ENCODE measurements at regions not wholly inside any gene's neighbourhood (a gene's known extent, or its start where the extent isn't known, plus 50 kb on each side); places are given as distances from the start of the nearest gene placed in this dataset.

- Histone ChIP-seq H3K9me3 (ENCODE audit: low read length) (no peaks in the 10 kb centered on the region), H3K4me1 (ENCODE audit: insufficient read depth, low read length) (no peaks in the 10 kb centered on the region), H3K27me3 (ENCODE audit: insufficient read depth, low read length, poor library complexity, severe bottlenecking) (no peaks in the 10 kb centered on the region), H3K27ac (ENCODE audit: low read depth, low read length) (no peak overlapping the region), H3K36me3 (ENCODE audit: insufficient read depth, low read length) (no peaks in the 10 kb centered on the region), H3K4me3 (ENCODE audit: low read length) (no peak overlapping the region)
- POLR2A ChIA-PET: no interaction called here
- CTCF ChIA-PET: no interaction called here
- Mint-ChIP-seq H3K36me3 (no peaks in the 10 kb centered on the region), H3K4me3 (no peak overlapping the region), H3K9me3 (peaks cover 7 to 29% (median 8%) of the 10 kb centered on the region in 5 donors), H3K27ac (no peak overlapping the region), H3K4me1 (no peaks in the 10 kb centered on the region), H3K27me3 (no peaks in the 10 kb centered on the region)
- no peak for DNase-seq
These were observed 371.7 kb upstream of the BRINP3 start for GRCh38 chr1:190849346-190849745.

- no peaks in the 10 kb centered on the region for H3K27me3 ChIP-seq (ENCODE audit: insufficient read depth, low read length, poor library complexity, severe bottlenecking)
- no peaks in the 10 kb centered on the region for H3K27me3 Mint-ChIP-seq
- H3K36me3 Mint-ChIP-seq: no peaks in the 10 kb centered on the region
- no peak overlapping the region for H3K27ac ChIP-seq (ENCODE audit: low read depth, low read length)
- ChIA-PET POLR2A (no interaction called here), CTCF (no interaction called here)
- H3K4me1 ChIP-seq (ENCODE audit: insufficient read depth, low read length): no peaks in the 10 kb centered on the region
- no peaks in the 10 kb centered on the region for H3K9me3 ChIP-seq (ENCODE audit: low read length)
- no peaks in the 10 kb centered on the region for H3K4me1 Mint-ChIP-seq
- no peak overlapping the region for H3K27ac Mint-ChIP-seq
- H3K4me3 Mint-ChIP-seq: no peak overlapping the region
- H3K36me3 ChIP-seq (ENCODE audit: insufficient read depth, low read length): no peaks in the 10 kb centered on the region
- H3K9me3 Mint-ChIP-seq: peaks cover 5 to 25% (median 19%) of the 10 kb centered on the region in 5 donors
- DNase-seq: no peak
- H3K4me3 ChIP-seq (ENCODE audit: low read length): no peak overlapping the region
These were observed 374.9 kb upstream of the BRINP3 start for GRCh38 chr1:190852611-190853010.

GRCh38 chr1:190858140-190858539 is 380.5 kb upstream of the BRINP3 start:
- Mint-ChIP-seq H3K27ac (peak overlapping the region in 1 of 8 donors; percentile 81), H3K4me1 (no peaks in the 10 kb centered on the region), H3K36me3 (no peaks in the 10 kb centered on the region), H3K4me3 (no peak overlapping the region), H3K27me3 (no peaks in the 10 kb centered on the region), H3K9me3 (peaks cover 5 to 39% (median 22%) of the 10 kb centered on the region in 5 donors)
- ChIA-PET CTCF (no interaction called here), POLR2A (no interaction called here)
- no peaks in the 10 kb centered on the region for H3K36me3 ChIP-seq (ENCODE audit: insufficient read depth, low read length)
- H3K27me3 ChIP-seq (ENCODE audit: insufficient read depth, low read length, poor library complexity, severe bottlenecking): no peaks in the 10 kb centered on the region
- DNase-seq: no peak
- no peak overlapping the region for H3K4me3 ChIP-seq (ENCODE audit: low read length)
- no peaks in the 10 kb centered on the region for H3K9me3 ChIP-seq (ENCODE audit: low read length)
- no peak overlapping the region for H3K27ac ChIP-seq (ENCODE audit: low read depth, low read length)
- no peaks in the 10 kb centered on the region for H3K4me1 ChIP-seq (ENCODE audit: insufficient read depth, low read length)

DNA sequence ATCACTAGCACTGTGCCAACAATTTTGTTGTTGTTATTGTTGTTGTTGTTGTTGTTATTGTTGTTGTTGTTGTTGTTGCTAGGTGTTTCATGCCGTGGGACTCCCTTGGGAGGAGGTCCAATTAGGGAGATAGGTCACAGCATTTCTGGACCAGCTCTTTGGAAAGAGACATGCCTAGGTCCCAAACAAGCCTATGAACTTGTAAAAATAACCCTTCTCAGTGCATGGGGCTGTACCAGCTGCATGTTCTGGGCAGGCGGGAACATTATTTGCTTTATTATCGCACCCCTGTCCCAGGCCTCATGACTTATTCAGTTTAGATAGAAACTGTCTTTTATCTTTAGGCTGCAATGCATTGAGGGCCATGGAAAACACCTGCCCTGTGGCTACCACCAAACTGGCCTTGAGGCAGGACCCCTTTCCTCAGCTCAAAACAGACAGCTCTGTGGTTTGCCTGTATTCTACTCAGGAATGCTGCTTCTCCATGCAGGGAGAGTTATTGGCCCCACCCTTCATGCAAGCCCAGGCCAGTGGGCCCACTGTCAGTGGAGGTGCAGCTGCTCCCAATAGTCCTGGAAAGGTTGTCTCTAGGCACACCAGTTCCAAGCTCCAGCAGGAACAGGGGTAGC is 386.5 kb upstream of the BRINP3 start:
- POLR2A ChIA-PET: no interaction called here
- Histone ChIP-seq H3K36me3 (ENCODE audit: insufficient read depth, low read length) (no peaks in the 10 kb centered on the region), H3K27ac (ENCODE audit: low read depth, low read length) (no peak overlapping the region), H3K4me1 (ENCODE audit: insufficient read depth, low read length) (no peaks in the 10 kb centered on the region), H3K4me3 (ENCODE audit: low read length) (no peak overlapping the region), H3K27me3 (ENCODE audit: insufficient read depth, low read length, poor library complexity, severe bottlenecking) (no peaks in the 10 kb centered on the region), H3K9me3 (ENCODE audit: low read length) (no peaks in the 10 kb centered on the region)
- DNase-seq: no peak
- CTCF ChIA-PET: no interaction called here
- Mint-ChIP-seq H3K27me3 (no peaks in the 10 kb centered on the region), H3K27ac (no peak overlapping the region), H3K9me3 (peaks cover 0 to 25% (median 12%) of the 10 kb centered on the region in 5 donors), H3K4me1 (no peaks in the 10 kb centered on the region), H3K36me3 (no peaks in the 10 kb centered on the region), H3K4me3 (no peak overlapping the region)

DNA sequence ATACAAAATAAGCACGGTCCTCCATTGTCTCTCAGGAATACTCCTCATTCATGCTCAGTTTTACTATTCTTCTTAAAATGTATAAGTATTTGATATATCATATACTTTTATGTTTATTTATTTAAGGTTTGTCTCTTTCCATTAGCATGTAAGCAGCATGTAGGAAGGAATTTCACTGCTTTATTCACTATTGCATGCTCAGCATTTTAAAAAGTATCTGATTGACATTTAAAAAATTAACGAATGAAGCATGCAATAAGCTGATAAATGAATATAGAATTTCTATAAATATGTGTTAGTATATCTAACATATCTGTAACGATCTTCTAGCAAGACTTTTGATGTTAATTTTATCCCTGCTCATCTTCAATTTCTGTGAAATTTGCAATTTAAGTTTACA is 402.7 kb upstream of the BRINP3 start:
- Mint-ChIP-seq H3K4me1 (no peaks in the 10 kb centered on the region), H3K9me3 (peaks cover 0 to 22% (median 7%) of the 10 kb centered on the region in 5 donors), H3K36me3 (no peaks in the 10 kb centered on the region), H3K4me3 (no peak overlapping the region), H3K27me3 (peaks cover 0 to 2% of the 10 kb centered on the region in 2 donors), H3K27ac (no peak overlapping the region)
- Histone ChIP-seq H3K27ac (ENCODE audit: low read depth, low read length) (no peak overlapping the region), H3K4me1 (ENCODE audit: insufficient read depth, low read length) (no peaks in the 10 kb centered on the region), H3K9me3 (ENCODE audit: low read length) (no peaks in the 10 kb centered on the region), H3K27me3 (ENCODE audit: insufficient read depth, low read length, poor library complexity, severe bottlenecking) (no peaks in the 10 kb centered on the region), H3K36me3 (ENCODE audit: insufficient read depth, low read length) (no peaks in the 10 kb centered on the region), H3K4me3 (ENCODE audit: low read length) (no peak overlapping the region)
- ChIA-PET POLR2A (no interaction called here), CTCF (no interaction called here)
- DNase-seq: no peak

DNA sequence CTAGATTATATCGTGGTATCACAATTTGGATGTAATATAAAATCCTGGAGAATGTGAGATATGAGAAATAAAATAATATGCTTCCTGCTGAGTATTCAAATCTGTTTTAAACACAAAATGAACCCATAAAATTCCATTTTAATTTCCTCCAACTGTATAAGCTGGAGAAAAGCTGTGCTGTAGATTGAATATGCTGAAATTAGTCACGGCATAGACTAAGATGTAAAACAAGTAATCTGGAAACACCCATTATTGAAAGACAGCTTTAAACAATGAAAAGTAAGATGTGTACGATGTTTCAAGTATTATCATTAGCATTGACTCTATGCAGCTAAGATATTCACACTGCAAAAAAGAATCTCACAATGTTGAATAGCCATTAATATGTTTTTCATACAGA is 403.4 kb upstream of the BRINP3 start:
- no peak overlapping the region for H3K4me3 Mint-ChIP-seq
- H3K36me3 Mint-ChIP-seq: no peaks in the 10 kb centered on the region
- no peaks in the 10 kb centered on the region for H3K4me1 Mint-ChIP-seq
- peaks cover 0 to 21% (median 10%) of the 10 kb centered on the region in 5 donors for H3K9me3 Mint-ChIP-seq
- H3K9me3 ChIP-seq (ENCODE audit: low read length): no peaks in the 10 kb centered on the region
- no peak overlapping the region for H3K4me3 ChIP-seq (ENCODE audit: low read length)
- no peaks in the 10 kb centered on the region for H3K36me3 ChIP-seq (ENCODE audit: insufficient read depth, low read length)
- no peaks in the 10 kb centered on the region for H3K4me1 ChIP-seq (ENCODE audit: insufficient read depth, low read length)
- H3K27ac ChIP-seq (ENCODE audit: low read depth, low read length): no peak overlapping the region
- no peak for DNase-seq
- no peak overlapping the region for H3K27ac Mint-ChIP-seq
- no peaks in the 10 kb centered on the region for H3K27me3 ChIP-seq (ENCODE audit: insufficient read depth, low read length, poor library complexity, severe bottlenecking)
- POLR2A ChIA-PET: no interaction called here
- H3K27me3 Mint-ChIP-seq: peaks cover 0 to 2% of the 10 kb centered on the region in 2 donors
- CTCF ChIA-PET: no interaction called here

GRCh38 chr1:190897233-190897632 is 419.6 kb upstream of the BRINP3 start:
- CTCF ChIA-PET: no interaction called here
- no peak for DNase-seq
- no peaks in the 10 kb centered on the region for H3K4me1 Mint-ChIP-seq
- H3K4me3 ChIP-seq (ENCODE audit: low read length): no peak overlapping the region
- no peaks in the 10 kb centered on the region for H3K9me3 ChIP-seq (ENCODE audit: low read length)
- no peak overlapping the region for H3K4me3 Mint-ChIP-seq
- no peaks in the 10 kb centered on the region for H3K4me1 ChIP-seq (ENCODE audit: insufficient read depth, low read length)
- H3K36me3 ChIP-seq (ENCODE audit: insufficient read depth, low read length): no peaks in the 10 kb centered on the region
- H3K36me3 Mint-ChIP-seq: no peaks in the 10 kb centered on the region
- no peaks in the 10 kb centered on the region for H3K27me3 Mint-ChIP-seq
- H3K27me3 ChIP-seq (ENCODE audit: insufficient read depth, low read length, poor library complexity, severe bottlenecking): no peaks in the 10 kb centered on the region
- H3K27ac Mint-ChIP-seq: no peak overlapping the region
- peaks cover 3 to 28% (median 12%) of the 10 kb centered on the region in 5 donors for H3K9me3 Mint-ChIP-seq
- no peak overlapping the region for H3K27ac ChIP-seq (ENCODE audit: low read depth, low read length)
- POLR2A ChIA-PET: no interaction called here

DNA sequence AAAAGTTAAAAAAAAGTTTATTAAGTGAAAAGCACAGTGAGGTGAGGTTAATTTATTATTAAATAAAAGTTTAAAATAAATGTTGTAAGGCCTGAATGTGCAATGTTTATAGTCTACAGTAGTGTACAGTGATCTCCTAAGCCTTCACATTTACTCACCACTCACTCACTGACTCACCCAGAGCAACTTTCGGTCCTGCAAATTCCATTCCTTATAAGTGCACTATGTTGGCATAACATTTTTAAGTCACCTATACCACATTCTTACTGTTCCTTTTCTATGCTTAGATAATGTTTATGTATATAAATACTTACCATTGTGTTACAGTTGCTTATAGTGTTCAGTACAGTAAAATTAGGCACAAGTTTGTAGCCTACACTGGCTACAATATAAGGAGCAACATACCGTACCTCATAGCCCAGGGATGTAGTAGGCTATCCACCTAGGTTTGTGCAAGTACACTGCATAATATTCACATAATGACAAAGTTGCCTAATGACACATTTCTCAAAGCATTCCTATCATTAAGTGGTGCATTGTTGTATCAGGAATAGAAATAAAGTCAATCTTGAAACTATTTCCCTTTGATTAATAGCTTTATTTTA is 426.5 kb upstream of the BRINP3 start:
- H3K27me3 ChIP-seq (ENCODE audit: insufficient read depth, low read length, poor library complexity, severe bottlenecking): no peaks in the 10 kb centered on the region
- H3K4me3 ChIP-seq (ENCODE audit: low read length): no peak overlapping the region
- Mint-ChIP-seq H3K36me3 (no peaks in the 10 kb centered on the region), H3K4me3 (no peak overlapping the region), H3K4me1 (no peaks in the 10 kb centered on the region), H3K27ac (no peak overlapping the region), H3K9me3 (peaks cover 0 to 34% (median 10%) of the 10 kb centered on the region in 5 donors), H3K27me3 (no peaks in the 10 kb centered on the region)
- no peaks in the 10 kb centered on the region for H3K4me1 ChIP-seq (ENCODE audit: insufficient read depth, low read length)
- ChIA-PET POLR2A (no interaction called here), CTCF (no interaction called here)
- no peaks in the 10 kb centered on the region for H3K36me3 ChIP-seq (ENCODE audit: insufficient read depth, low read length)
- H3K9me3 ChIP-seq (ENCODE audit: low read length): no peaks in the 10 kb centered on the region
- no peak for DNase-seq
- H3K27ac ChIP-seq (ENCODE audit: low read depth, low read length): no peak overlapping the region
